ENCODE measurements at regions not wholly inside any gene's neighbourhood (a gene's known extent, or its start where the extent isn't known, plus 50 kb on each side); places are given as distances from the start of the nearest gene placed in this dataset.

- TF ChIP-seq POLR2AphosphoS5 (IDR thresholded peaks at IDR 0.05): no peak
- TF ChIP-seq CTCF (IDR thresholded peaks at IDR 0.05): no peak
These were observed 1312.0 kb downstream of the PCDH7 start for GRCh38 chr4:32032136-32032672.
